HFF-Myc (cell line): ENCODE measurements at regions not wholly inside any gene's neighbourhood (a gene's known extent, or its start where the extent isn't known, plus 50 kb on each side); places are given as distances from the start of the nearest gene placed in this dataset.

ENCODE experiments used
- DNase-seq: peaks from one replicate; pipeline ENCODE4 v3.0.0-alpha.2; 2011; ENCODE audit warnings: low read depth; ENCODE audit errors: extremely low read depth
- H3K4me3 ChIP-seq: replicated peaks from 2 replicates; pipeline ENCODE4 v1.5.1; 2011; ENCODE audit warnings: low read depth, mild to moderate bottlenecking, control low read depth, low read length
- TF ChIP-seq, protein P1 (sequence below): IDR thresholded peaks from 2 replicates; pipeline ENCODE4 v1.5.1; 2012; ENCODE audit warnings: mild to moderate bottlenecking, low read depth, low read length, control low read depth; ENCODE audit errors: missing control alignments

GRCh38 chr18:76674596-76674995 lies 147.8 kb upstream of the ZNF236 start:
- no peak for DNase-seq
- TF ChIP-seq, protein P1, sequence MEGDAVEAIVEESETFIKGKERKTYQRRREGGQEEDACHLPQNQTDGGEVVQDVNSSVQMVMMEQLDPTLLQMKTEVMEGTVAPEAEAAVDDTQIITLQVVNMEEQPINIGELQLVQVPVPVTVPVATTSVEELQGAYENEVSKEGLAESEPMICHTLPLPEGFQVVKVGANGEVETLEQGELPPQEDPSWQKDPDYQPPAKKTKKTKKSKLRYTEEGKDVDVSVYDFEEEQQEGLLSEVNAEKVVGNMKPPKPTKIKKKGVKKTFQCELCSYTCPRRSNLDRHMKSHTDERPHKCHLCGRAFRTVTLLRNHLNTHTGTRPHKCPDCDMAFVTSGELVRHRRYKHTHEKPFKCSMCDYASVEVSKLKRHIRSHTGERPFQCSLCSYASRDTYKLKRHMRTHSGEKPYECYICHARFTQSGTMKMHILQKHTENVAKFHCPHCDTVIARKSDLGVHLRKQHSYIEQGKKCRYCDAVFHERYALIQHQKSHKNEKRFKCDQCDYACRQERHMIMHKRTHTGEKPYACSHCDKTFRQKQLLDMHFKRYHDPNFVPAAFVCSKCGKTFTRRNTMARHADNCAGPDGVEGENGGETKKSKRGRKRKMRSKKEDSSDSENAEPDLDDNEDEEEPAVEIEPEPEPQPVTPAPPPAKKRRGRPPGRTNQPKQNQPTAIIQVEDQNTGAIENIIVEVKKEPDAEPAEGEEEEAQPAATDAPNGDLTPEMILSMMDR: no peak
- H3K4me3 ChIP-seq: no peak overlapping the region

DNA sequence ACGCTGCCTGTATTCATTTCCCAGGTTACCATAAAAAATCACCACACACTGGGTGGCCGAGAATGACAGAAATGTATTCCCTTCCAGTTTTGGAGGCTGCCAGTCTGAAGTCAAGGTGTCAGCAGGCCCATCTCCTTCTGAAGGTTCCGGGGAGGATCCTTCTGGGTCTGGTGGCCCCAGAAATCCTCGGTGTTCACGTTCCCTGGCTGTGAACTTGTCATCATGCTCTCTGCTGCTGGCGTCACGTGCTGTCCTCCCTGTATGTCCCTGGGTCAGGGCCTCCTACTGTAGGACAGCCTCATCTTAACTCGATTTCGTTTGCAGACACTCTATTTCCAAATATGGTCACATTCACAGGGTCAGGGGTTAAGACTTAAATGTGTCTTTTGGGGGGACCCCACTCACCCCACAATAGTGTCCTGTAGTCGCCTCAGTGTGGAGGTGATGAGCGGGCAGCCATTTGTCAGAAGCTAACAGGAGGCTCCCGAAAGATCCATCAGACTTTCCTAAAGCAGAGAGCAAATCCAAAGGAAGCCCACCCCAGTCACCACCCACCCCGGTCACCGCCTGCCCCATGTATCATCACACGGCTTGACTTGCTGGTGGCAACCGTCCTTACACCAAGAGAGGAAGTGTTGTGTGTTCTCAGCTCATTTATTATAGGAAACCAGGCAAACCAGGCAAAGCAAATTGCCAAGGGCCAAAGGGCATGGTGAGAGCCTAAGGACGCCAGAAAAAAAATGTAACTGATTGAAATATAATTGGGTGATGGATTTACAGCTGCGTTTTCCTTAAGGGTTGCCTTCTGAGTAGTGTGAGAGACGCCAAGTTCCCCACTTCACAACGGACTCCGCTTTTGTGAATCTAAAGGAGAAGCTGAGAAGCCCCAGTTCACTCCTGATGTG lies 148.8 kb upstream of the ZNF236 start:
- no peak overlapping the region for H3K4me3 ChIP-seq
- TF ChIP-seq, protein P1: no peak
- DNase-seq: no peak

- DNase-seq: peak; percentile 53
- H3K4me3 ChIP-seq: no peak overlapping the region
- TF ChIP-seq, protein P1: no peak
These were observed 149.7 kb upstream of the ZNF236 start for GRCh38 chr18:76672627-76673026.

DNA sequence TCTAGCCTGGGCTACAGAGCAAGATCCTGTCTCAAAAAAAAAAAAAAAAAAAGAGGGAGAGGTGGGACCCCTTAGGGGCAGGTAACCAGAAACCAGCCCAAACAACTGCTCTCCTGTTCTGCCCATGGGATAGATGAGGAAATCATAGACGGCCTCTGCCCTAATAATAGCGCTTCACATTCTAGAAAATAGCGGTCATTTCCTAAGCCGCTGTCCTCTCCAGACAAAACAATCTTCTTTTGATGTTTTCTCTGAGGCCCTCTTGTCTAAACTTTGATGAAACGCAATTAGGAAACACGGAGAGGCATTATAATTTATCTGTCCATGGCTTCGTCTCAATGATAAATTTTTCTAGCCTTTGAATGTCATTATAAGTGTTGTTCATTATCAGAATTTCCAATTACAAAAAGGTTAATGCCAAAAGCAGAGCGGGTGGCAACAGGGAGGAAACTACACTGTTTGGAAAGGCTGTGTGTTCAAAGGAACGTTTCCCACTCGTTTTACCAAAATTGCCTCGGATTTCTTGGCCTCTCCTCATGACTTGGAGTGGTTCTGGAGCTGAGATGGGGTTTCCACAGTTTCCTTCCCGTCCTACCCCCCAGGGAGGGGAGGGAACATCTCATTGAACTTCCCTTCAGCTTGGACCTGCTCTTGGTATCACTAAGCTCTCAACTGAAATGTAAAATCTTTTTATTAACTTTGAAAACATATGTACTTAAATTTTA lies 151.6 kb upstream of the ZNF236 start:
- DNase-seq: no peak
- H3K4me3 ChIP-seq: no peak overlapping the region
- TF ChIP-seq, protein P1: no peak

DNA sequence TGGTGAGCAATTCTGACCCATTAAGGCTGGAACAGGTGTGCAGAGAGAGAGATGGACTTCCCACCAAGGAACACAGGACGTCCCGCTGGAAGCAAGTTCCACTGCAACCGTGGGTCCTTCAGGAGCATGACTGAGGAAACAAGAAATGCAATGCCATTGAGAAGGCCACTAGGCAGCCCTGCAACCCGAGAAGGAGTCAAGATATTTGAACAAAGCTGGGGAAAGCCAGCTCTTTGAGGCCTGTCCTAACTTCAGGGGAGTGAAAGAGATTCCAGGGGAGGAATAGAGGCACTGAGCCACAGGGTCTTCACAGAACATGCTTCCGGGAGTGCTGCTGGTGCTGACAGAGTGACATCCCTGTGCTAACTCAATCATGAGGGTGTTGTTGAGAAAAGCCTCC lies 153.8 kb upstream of the ZNF236 start:
- no peak for DNase-seq
- TF ChIP-seq, protein P1: no peak
- H3K4me3 ChIP-seq: no peak overlapping the region

DNA sequence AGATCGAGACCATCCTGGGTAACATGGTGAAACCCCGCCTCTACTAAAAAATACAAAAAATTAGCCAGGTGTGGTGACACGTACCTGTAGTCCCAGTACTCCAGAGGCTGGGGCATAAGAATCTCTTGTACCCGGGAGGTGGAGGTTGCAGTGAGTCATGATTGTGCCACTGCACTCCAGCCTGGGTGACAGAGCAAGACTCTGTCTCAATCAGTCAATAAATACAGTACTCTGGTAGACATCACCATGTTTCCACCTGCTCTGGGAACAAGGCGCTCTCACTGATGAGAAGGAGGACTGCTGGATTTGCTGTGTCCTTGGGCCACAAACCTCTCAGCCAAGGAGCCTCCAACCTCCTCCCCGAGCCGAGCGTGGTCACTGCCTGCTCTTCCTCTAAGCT lies 154.2 kb upstream of the ZNF236 start:
- TF ChIP-seq, protein P1: no peak
- DNase-seq: no peak
- H3K4me3 ChIP-seq: no peak overlapping the region
